OCI-LY7 (cell line): ENCODE measurements at regions not wholly inside any gene's neighbourhood (a gene's known extent, or its start where the extent isn't known, plus 50 kb on each side); places are given as distances from the start of the nearest gene placed in this dataset.

Source experiments
- BruUV-seq: library from RNA; stranded (reverse); fragments of 400-500 nt; replicated peaks from 2 replicates; lab custom pipeline; 2021; lab: Mats Ljungman, UMichigan
- CTCF ChIA-PET: fragments of 300-600 bp; sonication (Branson Sonifier 250); formaldehyde crosslinking; loops from one replicate; lab custom pipeline; 2022; ENCODE audit warnings: antibody characterized with exemption; ENCODE audit not compliant: unreplicated experiment; lab: Charles Lee
- POLR2A ChIA-PET: fragments of 300-600 bp; sonication (Branson Sonifier 250); formaldehyde crosslinking; loops from one replicate; lab custom pipeline; 2022; ENCODE audit warnings: antibody characterized with exemption; lab: Charles Lee
- DNase-seq: peaks from one replicate; pipeline ENCODE4 v3.0.0-alpha.2; 2015; ENCODE audit warnings: low spot score
- H2AFZ ChIP-seq: fragments of 200-600 bp; sonication (generic), shearing (Covaris generic); 2 replicates; pipeline ENCODE4 v1.6.1; 2014; ENCODE audit warnings: mild to moderate bottlenecking, antibody characterized with exemption, low read length, moderate library complexity
- H3K27ac ChIP-seq: fragments of 200-600 bp; sonication (generic); 2 replicates; pipeline ENCODE4 v1.5.1; 2014; ENCODE audit warnings: mixed run types, low read depth, mild to moderate bottlenecking, moderate library complexity, low read length, inconsistent platforms; ENCODE audit not compliant: poor library complexity, severe bottlenecking
- H3K36me3 ChIP-seq: fragments of 200-600 bp; sonication (generic); 2 replicates; pipeline ENCODE4 v1.6.1; 2014; ENCODE audit warnings: mild to moderate bottlenecking, antibody characterized with exemption, low read length, moderate library complexity, mixed read lengths; ENCODE audit not compliant: insufficient read depth
- H3K4me1 ChIP-seq: fragments of 200-600 bp; sonication (generic); 2 replicates; pipeline ENCODE4 v1.5.1; 2014; ENCODE audit warnings: mild to moderate bottlenecking, low read length; ENCODE audit not compliant: insufficient read depth, poor library complexity, severe bottlenecking
- H3K4me2 ChIP-seq: fragments of 200-600 bp; sonication (generic); 2 replicates; pipeline ENCODE4 v1.6.1; 2014; ENCODE audit warnings: mild to moderate bottlenecking, low read length
- H3K4me3 ChIP-seq: fragments of 200-600 bp; sonication (generic); 2 replicates; pipeline ENCODE4 v1.5.1; 2014; ENCODE audit warnings: mild to moderate bottlenecking, low read depth, low read length; ENCODE audit not compliant: poor library complexity, severe bottlenecking
- H3K79me2 ChIP-seq: fragments of 200-600 bp; sonication (generic); 2 replicates; pipeline ENCODE4 v1.6.1; 2016; ENCODE audit warnings: low read depth, mild to moderate bottlenecking, low read length, moderate library complexity, mixed read lengths; ENCODE audit not compliant: insufficient read depth
- H3K9me2 ChIP-seq: fragments of 200-600 bp; sonication (generic); 2 replicates; pipeline ENCODE4 v1.6.1; 2016; ENCODE audit warnings: mild to moderate bottlenecking, low read length, mixed read lengths; ENCODE audit not compliant: insufficient read depth
- H3K9me3 ChIP-seq: fragments of 200-600 bp; sonication (generic); 2 replicates; pipeline ENCODE4 v1.6.1; 2014; ENCODE audit warnings: mild to moderate bottlenecking, mixed run types, low read length, mixed read lengths
- H4K20me1 ChIP-seq: fragments of 200-600 bp; sonication (generic); 2 replicates; pipeline ENCODE4 v1.6.1; 2014; ENCODE audit warnings: mild to moderate bottlenecking, antibody characterized with exemption, low read length, moderate library complexity, mixed read lengths; ENCODE audit not compliant: insufficient read depth
- CTCF ChIP-seq: fragments of 200-600 bp; sonication (generic); conservative IDR thresholded peaks from 2 replicates; pipeline ENCODE4 v1.5.1; 2014; ENCODE audit warnings: mild to moderate bottlenecking, antibody characterized with exemption, low read length, moderate library complexity, mixed read lengths
- EZH2phosphoT487 ChIP-seq: fragments of 200-600 bp; sonication (generic); IDR thresholded peaks from 2 replicates; pipeline ENCODE4 v1.6.1; 2018; ENCODE audit warnings: low read depth, borderline replicate concordance, mild to moderate bottlenecking, mixed run types, antibody characterized with exemption, low read length, moderate library complexity, mixed read lengths
- intact Hi-C: fragments of 100-400 bp; cut with micrococcal nuclease; formaldehyde crosslinking; loops from one replicate; pipeline ENCODE4 v1.10.0; 2022; ENCODE audit not compliant: unreplicated experiment

DNA sequence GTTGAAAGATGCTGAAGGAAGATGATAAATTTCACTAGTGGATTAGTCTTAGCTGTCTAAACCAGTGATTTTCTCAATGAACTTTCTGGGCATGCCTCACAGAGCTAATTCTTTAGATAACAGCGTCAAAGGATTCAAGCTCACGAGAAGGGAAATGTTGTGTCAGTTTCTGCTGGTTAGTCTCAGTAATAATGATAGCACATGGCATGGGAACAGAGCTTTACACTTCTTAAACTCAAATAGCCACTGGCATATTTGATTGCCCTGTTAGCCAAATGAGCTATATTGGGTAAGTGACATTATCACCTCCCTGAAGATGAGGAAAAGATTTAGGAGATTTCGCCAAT is 139.3 kb upstream of the NR3C1 start:
- no peak for DNase-seq
- H3K27ac ChIP-seq, result no peak overlapping the region
- TF ChIP-seq EZH2phosphoT487, result no peak
- no peak for TF ChIP-seq CTCF
- H3K36me3 ChIP-seq, result no peaks in the 10 kb centered on the region
- H3K79me2 ChIP-seq, result no peaks in the 10 kb centered on the region
- H3K9me3 ChIP-seq, result peaks cover 12% of the 10 kb centered on the region
- no TSS peak for BruUV-seq
- ChIA-PET POLR2A (interaction anchor here (0.7 to 1.5 kb wide), 4 partner anchors 8 to 127 kb away, joined by 3 to 4 read pairs (median 4); no protein-coding TSS in a partner anchor), CTCF (no interaction called here)
- no peak overlapping the region for H3K4me2 ChIP-seq
- intact Hi-C loops, result no loop called here
- H3K4me1 ChIP-seq, result no peaks in the 10 kb centered on the region
- H3K4me3 ChIP-seq, result no peak overlapping the region
- H4K20me1 ChIP-seq, result no peaks in the 10 kb centered on the region
- H2AFZ ChIP-seq, result no peak overlapping the region
- no peaks in the 10 kb centered on the region for H3K9me2 ChIP-seq

DNA sequence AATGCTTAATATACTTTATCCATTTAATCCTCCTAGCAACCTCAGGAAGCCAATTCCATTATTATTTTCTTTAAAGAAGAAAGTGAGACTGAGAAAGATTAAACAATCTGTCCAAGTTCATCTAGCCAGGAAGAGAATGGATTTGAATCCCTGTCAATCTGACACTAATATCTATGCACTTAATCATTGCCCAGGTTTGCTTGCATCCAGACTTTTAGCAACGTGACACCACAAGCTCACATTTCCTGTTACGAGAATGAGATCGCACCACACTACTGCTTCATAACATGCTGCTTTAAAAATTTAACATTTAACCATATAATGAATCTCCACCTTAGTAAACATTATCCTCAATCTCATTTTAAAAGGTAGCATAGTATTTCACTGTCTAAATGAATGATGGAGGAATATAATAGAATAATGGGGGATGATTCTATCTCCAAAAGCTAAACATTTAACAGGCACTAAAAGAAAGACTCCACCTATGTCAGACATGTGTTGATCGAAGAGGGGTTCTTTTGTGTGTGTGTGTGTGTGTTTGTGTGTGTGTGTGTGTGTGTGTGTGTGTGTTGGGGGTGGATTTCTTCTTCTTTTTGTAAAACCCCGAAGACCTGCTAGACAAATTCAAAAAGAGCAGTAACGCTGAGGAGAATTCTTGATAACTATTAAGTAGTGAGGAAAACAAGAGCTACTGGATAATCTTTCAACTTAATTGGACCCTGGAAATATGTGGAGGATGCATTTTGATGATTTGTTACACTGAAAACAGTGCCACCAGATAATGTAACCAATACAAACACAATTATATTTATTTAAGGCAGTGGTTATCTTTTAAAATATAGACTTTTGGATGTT is 138.7 kb upstream of the NR3C1 start:
- Histone ChIP-seq H3K4me2 (no peak overlapping the region), H3K79me2 (no peaks in the 10 kb centered on the region), H3K4me1 (no peaks in the 10 kb centered on the region), H2AFZ (no peak overlapping the region), H3K27ac (no peak overlapping the region), H3K9me2 (no peaks in the 10 kb centered on the region), H3K4me3 (no peak overlapping the region), H3K9me3 (peaks cover 12% of the 10 kb centered on the region), H3K36me3 (no peaks in the 10 kb centered on the region), H4K20me1 (no peaks in the 10 kb centered on the region)
- POLR2A ChIA-PET, result interaction anchor here (0.7 to 1.5 kb wide), 4 partner anchors 9 to 127 kb away, joined by 3 to 4 read pairs (median 4); no protein-coding TSS in a partner anchor
- TF ChIP-seq CTCF, result no peak
- no peak for TF ChIP-seq EZH2phosphoT487
- CTCF ChIA-PET, result no interaction called here
- no peak for DNase-seq
- BruUV-seq, result no TSS peak
- intact Hi-C loops, result no loop called here

DNA sequence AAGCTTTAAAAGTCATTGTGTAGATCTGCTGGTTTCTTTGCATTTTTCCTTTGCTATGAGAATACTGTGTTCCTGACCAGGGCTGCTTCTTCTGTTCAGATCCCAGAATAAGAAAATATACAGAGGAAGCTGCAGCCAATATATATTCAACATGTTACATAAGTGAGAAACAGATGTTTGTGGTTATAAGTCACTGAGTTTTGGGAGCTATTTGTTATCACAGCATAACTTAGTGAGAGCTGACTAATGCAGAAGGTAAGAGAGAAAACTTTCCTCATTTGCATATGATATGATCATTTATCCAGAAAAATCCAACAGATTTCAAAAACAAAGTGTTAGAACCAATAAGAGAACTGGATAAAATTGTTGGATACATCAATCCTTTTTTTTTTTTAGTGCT is 136.3 kb upstream of the NR3C1 start:
- Histone ChIP-seq H3K27ac (no peak overlapping the region), H3K9me2 (no peaks in the 10 kb centered on the region), H3K36me3 (no peaks in the 10 kb centered on the region), H2AFZ (no peak overlapping the region), H3K79me2 (no peaks in the 10 kb centered on the region), H3K9me3 (peaks cover 12% of the 10 kb centered on the region), H3K4me3 (no peak overlapping the region), H3K4me2 (no peak overlapping the region), H4K20me1 (no peaks in the 10 kb centered on the region), H3K4me1 (no peaks in the 10 kb centered on the region)
- ChIA-PET POLR2A (interaction anchor here (0.7 to 1.4 kb wide), 12 partner anchors 11 to 587 kb away, joined by 3 to 6 read pairs (median 3); no protein-coding TSS in a partner anchor), CTCF (no interaction called here)
- intact Hi-C loops, result no loop called here
- TF ChIP-seq EZH2phosphoT487 (no peak), CTCF (no peak)
- no TSS peak for BruUV-seq
- DNase-seq, result no peak
